SK-N-SH treated with all-trans-retinoic acid at 6 μM for 48 hours (cell line): ENCODE measurements at regions not wholly inside any gene's neighbourhood (a gene's known extent, or its start where the extent isn't known, plus 50 kb on each side); places are given as distances from the start of the nearest gene placed in this dataset.

Source experiments
- ATAC-seq: fragments of 200-7000 bp; cut with Tn5 transposase; 3 replicates; pipeline ENCODE4 v1.9.1; 2020; ENCODE audit warnings: mild to moderate bottlenecking, moderate library complexity
- ARNTL ChIP-seq: fragments of 450-650 bp; formaldehyde crosslinking; IDR thresholded peaks from 2 replicates; pipeline ENCODE4 v1.5.0; 2020; ENCODE audit warnings: low read depth, mild to moderate bottlenecking, moderate library complexity, borderline replicate concordance
- BACH2 ChIP-seq: fragments of 250-450 bp; sonication (Bioruptor Pico); IDR thresholded peaks from 2 replicates; pipeline ENCODE4 v1.9.0; 2021; ENCODE audit warnings: mild to moderate bottlenecking, borderline replicate concordance
- CSRNP3 ChIP-seq: fragments of 250-450 bp; sonication (Bioruptor Pico); IDR thresholded peaks from 2 replicates; pipeline ENCODE4 v1.5.1; 2021; ENCODE audit warnings: mild to moderate bottlenecking, moderate library complexity
- GLIS3 ChIP-seq: fragments of 250-450 bp; sonication (Bioruptor Pico); IDR thresholded peaks from 2 replicates; pipeline ENCODE4 v1.5.0; 2020; ENCODE audit warnings: mild to moderate bottlenecking, moderate library complexity
- ISL1 ChIP-seq: fragments of 250-450 bp; sonication (Bioruptor Pico); IDR thresholded peaks from 2 replicates; pipeline ENCODE4 v2.1.2; 2022; ENCODE audit warnings: mild to moderate bottlenecking, moderate library complexity
- OSR1 ChIP-seq: fragments of 250-450 bp; sonication (Bioruptor Pico); IDR thresholded peaks from 2 replicates; pipeline ENCODE4 v1.8.0; 2022; ENCODE audit warnings: moderate library complexity, mild to moderate bottlenecking, inconsistent platforms
- POU6F1 ChIP-seq: fragments of 250-450 bp; sonication (Bioruptor Pico); IDR thresholded peaks from 2 replicates; pipeline ENCODE4 v1.8.0; 2021; ENCODE audit warnings: low read depth, mild to moderate bottlenecking, moderate library complexity, borderline replicate concordance
- PPARA ChIP-seq: fragments of 250-450 bp; sonication (Bioruptor Pico); IDR thresholded peaks from 2 replicates; pipeline ENCODE4 v1.5.0; 2020; ENCODE audit warnings: mild to moderate bottlenecking, borderline replicate concordance
- RARB ChIP-seq: fragments of 250-450 bp; sonication (Bioruptor Pico); IDR thresholded peaks from 2 replicates; pipeline ENCODE4 v1.8.0; 2021; ENCODE audit warnings: mild to moderate bottlenecking, moderate library complexity
- TCF4 ChIP-seq: fragments of 250-450 bp; sonication (Bioruptor Pico); IDR thresholded peaks from 2 replicates; pipeline ENCODE4 v1.8.0; 2021; ENCODE audit warnings: mild to moderate bottlenecking, moderate library complexity, borderline replicate concordance
- TOX ChIP-seq: fragments of 250-450 bp; sonication (Bioruptor Pico); IDR thresholded peaks from 2 replicates; pipeline ENCODE4 v1.8.0; 2021; ENCODE audit warnings: mild to moderate bottlenecking, moderate library complexity, borderline replicate concordance
- TSHZ2 ChIP-seq: fragments of 250-450 bp; sonication (Bioruptor Pico); IDR thresholded peaks from 2 replicates; pipeline ENCODE4 v1.5.0; 2020; ENCODE audit warnings: mild to moderate bottlenecking, moderate library complexity
- ZC3H10 ChIP-seq: fragments of 250-450 bp; sonication (Bioruptor Pico); IDR thresholded peaks from 2 replicates; pipeline ENCODE4 v1.5.1; 2021; ENCODE audit warnings: mild to moderate bottlenecking, moderate library complexity
- ZFP3 ChIP-seq: fragments of 250-450 bp; sonication (Bioruptor Pico); IDR thresholded peaks from 2 replicates; pipeline ENCODE4 v1.5.0; 2020; ENCODE audit warnings: mild to moderate bottlenecking, moderate library complexity
- ZFP30 ChIP-seq: fragments of 450-650 bp; formaldehyde crosslinking; IDR thresholded peaks from 2 replicates; pipeline ENCODE4 v1.5.0; 2022; ENCODE audit warnings: mild to moderate bottlenecking, moderate library complexity
- ZNF565 ChIP-seq: fragments of 450-650 bp; formaldehyde crosslinking; conservative IDR thresholded peaks from 2 replicates; pipeline ENCODE4 v1.5.0; 2020; ENCODE audit warnings: low read depth, mild to moderate bottlenecking, moderate library complexity
- ZNF70 ChIP-seq: fragments of 450-650 bp; formaldehyde crosslinking; IDR thresholded peaks from 2 replicates; pipeline ENCODE4 v1.5.0; 2020; ENCODE audit warnings: mild to moderate bottlenecking, moderate library complexity
- ZNF8 ChIP-seq: fragments of 450-650 bp; formaldehyde crosslinking; IDR thresholded peaks from 2 replicates; pipeline ENCODE4 v1.5.0; 2020; ENCODE audit warnings: mild to moderate bottlenecking, moderate library complexity
- TF ChIP-seq, protein P1 (sequence below): fragments of 250-450 bp; sonication (Bioruptor Pico); IDR thresholded peaks from 2 replicates; pipeline ENCODE4 v1.5.1; 2020; ENCODE audit warnings: low read depth, mild to moderate bottlenecking, moderate library complexity
- TF ChIP-seq, protein P2 (sequence below): fragments of 250-450 bp; sonication (Bioruptor Pico); IDR thresholded peaks from 2 replicates; pipeline ENCODE4 v1.8.0; 2020; ENCODE audit warnings: mild to moderate bottlenecking, moderate library complexity, borderline replicate concordance

GRCh38 chr12:93059925-93060665 lies 131.0 kb upstream of the EEA1 start:
- TF ChIP-seq OSR1 (CRISPR knock-in tag), result no peak
- peak; percentile 72; the same call in 1 of the 2 replicates for TF ChIP-seq ZNF8 (CRISPR knock-in tag)
- TF ChIP-seq, all 23 proteins: peak for 1
- no peak for ATAC-seq

DNA sequence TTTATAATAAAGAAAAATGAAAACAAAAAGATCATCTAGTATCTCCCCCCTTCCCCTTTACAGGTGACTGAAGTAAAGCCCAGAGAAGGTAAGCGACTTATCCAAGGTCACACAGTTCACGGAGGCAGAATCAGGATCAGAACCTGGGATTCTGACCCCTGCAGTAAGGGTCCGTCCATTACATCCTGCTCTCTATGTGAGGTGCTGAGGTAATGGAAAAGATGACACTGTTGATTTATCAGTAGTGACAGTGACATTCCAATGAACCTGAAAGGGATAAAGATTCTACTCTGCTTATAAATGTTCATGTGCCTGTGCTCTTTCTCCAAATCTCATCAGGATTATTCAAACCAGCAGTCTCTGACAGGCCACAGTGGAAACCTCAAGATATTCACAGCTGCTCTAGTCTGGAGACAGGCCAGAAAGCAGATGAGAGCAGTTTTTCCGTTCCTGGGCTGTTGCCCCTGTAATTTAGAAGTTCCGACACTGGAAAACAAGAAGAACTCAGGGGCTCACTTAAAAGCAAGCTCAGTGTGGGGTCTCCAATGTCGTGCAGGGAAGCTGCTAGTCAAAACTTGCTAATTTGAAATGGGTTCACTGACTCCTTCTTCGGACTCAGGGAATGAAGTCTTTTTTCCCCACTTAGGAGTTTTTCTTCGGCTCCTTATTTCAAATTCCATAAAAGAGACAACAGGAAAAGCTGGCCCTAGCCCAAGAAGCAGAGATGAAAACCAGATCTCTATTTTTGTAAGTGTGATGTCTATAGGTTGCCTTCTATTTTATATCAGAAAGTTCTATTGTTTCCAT lies 131.8 kb upstream of the EEA1 start:
- TF ChIP-seq, protein P1, sequence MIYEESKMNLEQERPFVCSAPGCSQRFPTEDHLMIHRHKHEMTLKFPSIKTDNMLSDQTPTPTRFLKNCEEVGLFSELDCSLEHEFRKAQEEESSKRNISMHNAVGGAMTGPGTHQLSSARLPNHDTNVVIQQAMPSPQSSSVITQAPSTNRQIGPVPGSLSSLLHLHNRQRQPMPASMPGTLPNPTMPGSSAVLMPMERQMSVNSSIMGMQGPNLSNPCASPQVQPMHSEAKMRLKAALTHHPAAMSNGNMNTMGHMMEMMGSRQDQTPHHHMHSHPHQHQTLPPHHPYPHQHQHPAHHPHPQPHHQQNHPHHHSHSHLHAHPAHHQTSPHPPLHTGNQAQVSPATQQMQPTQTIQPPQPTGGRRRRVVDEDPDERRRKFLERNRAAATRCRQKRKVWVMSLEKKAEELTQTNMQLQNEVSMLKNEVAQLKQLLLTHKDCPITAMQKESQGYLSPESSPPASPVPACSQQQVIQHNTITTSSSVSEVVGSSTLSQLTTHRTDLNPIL, result peak; percentile 66; the same call in 1 of the 2 replicates
- TF ChIP-seq TCF4 (CRISPR knock-in tag) (no peak), ISL1 (CRISPR knock-in tag) (peak; percentile 43)
- peak; percentile 88 for ATAC-seq

DNA sequence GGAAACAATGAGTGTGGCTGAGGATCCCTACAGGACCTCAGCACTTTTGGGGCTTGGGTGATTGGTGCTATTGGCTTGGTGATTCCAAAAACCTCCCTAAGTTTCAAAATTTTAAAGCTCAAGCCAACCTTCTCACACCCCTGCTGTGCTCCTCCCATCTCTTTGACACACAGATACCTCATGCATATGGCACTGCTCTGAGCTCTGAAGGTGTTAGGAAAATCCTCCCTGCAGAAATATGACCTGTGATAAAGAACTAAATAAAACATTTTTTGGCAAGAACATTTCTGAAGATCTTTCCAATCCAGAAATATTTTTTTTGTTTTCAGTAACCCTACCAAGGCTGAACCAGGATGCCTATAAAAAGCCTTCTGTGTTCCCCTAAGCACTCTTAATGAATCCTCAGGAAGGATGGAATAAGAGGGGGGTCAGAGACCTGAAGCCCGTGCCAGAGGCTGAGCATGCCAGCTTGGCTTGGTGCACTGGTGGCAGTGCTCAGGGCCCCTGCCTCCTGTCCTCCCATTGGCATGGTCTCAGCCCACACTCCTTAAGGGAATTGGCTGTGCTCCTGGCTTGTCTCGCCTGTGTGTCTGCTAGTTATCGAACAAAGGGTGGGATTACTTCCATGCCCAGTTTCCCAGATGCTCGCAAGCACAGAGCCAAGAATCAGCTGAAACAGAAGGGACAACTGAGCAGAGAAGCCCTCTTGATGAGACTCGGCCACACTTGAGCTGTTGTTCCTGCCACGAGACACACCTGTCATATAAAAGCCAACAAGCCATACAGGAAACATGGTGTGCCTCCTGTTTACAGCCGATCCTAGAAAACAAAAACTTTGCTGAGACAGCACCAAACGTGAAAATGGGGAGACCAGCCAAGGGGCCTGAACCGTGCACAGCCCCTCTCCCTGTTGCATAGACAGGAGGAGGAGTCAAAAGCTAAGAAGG lies 132.7 kb upstream of the EEA1 start:
- ATAC-seq, result peak; percentile 68
- TF ChIP-seq POU6F1 (CRISPR knock-in tag) (no peak), ZNF565 (CRISPR knock-in tag) (no peak), ZFP30 (CRISPR knock-in tag) (no peak), ZFP3 (no peak), PPARA (CRISPR knock-in tag) (no peak), GLIS3 (CRISPR knock-in tag) (no peak), ZNF70 (no peak), BACH2 (CRISPR knock-in tag) (no peak), TOX (CRISPR knock-in tag) (no peak), ZNF8 (CRISPR knock-in tag) (no peak), ZC3H10 (no peak), RARB (CRISPR knock-in tag) (no peak), TCF4 (CRISPR knock-in tag) (no peak), ARNTL (no peak), TSHZ2 (CRISPR knock-in tag) (no peak), CSRNP3 (CRISPR knock-in tag) (no peak)
- TF ChIP-seq, protein P2, sequence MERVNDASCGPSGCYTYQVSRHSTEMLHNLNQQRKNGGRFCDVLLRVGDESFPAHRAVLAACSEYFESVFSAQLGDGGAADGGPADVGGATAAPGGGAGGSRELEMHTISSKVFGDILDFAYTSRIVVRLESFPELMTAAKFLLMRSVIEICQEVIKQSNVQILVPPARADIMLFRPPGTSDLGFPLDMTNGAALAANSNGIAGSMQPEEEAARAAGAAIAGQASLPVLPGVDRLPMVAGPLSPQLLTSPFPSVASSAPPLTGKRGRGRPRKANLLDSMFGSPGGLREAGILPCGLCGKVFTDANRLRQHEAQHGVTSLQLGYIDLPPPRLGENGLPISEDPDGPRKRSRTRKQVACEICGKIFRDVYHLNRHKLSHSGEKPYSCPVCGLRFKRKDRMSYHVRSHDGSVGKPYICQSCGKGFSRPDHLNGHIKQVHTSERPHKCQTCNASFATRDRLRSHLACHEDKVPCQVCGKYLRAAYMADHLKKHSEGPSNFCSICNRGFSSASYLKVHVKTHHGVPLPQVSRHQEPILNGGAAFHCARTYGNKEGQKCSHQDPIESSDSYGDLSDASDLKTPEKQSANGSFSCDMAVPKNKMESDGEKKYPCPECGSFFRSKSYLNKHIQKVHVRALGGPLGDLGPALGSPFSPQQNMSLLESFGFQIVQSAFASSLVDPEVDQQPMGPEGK (CRISPR knock-in tag), result no peak
- TF ChIP-seq, protein P1, result no peak
